Type B pancreatic cell (in vitro differentiated cells): ENCODE measurements at regions not wholly inside any gene's neighbourhood (a gene's known extent, or its start where the extent isn't known, plus 50 kb on each side); places are given as distances from the start of the nearest gene placed in this dataset.

Experiments
- DNase-seq: peaks from one replicate; pipeline ENCODE4 v3.0.0; 2021; ENCODE audit warnings: mixed read lengths; ENCODE audit not compliant: unreplicated experiment; ENCODE audit errors: extremely low spot score
- H3K27ac Mint-ChIP-seq: 2 replicates; pipeline ENCODE4 v1.8.0; 2021; ENCODE audit warnings: mild to moderate bottlenecking, mixed read lengths
- H3K27me3 Mint-ChIP-seq: 2 replicates; pipeline ENCODE4 v1.8.0; 2021; ENCODE audit warnings: mixed read lengths
- H3K36me3 Mint-ChIP-seq: 2 replicates; pipeline ENCODE4 v1.8.0; 2021; ENCODE audit warnings: mixed read lengths
- H3K4me1 Mint-ChIP-seq: one replicate; pipeline ENCODE4 v1.8.0; 2021; ENCODE audit warnings: mixed read lengths; ENCODE audit not compliant: unreplicated experiment
- H3K4me3 Mint-ChIP-seq: 2 replicates; pipeline ENCODE4 v1.8.0; 2021; ENCODE audit warnings: mild to moderate bottlenecking, mixed read lengths
- H3K9me3 Mint-ChIP-seq: 2 replicates; pipeline ENCODE4 v1.8.0; 2021; ENCODE audit warnings: mixed read lengths
- CTCF ChIP-seq: fragments of 200-600 bp; sonication (generic); conservative IDR thresholded peaks from 2 replicates; pipeline ENCODE4 v1.5.0; 2021; ENCODE audit warnings: antibody characterized with exemption, mild to moderate bottlenecking

GRCh38 chr6:148602136-148602535, 144.7 kb upstream of the UST start:
- no peak overlapping the region for H3K27ac Mint-ChIP-seq
- H3K9me3 Mint-ChIP-seq = peaks cover 15% of the 10 kb centered on the region
- no peak for DNase-seq
- H3K27me3 Mint-ChIP-seq = no peaks in the 10 kb centered on the region
- no peaks in the 10 kb centered on the region for H3K4me1 Mint-ChIP-seq
- no peak for TF ChIP-seq CTCF
- H3K4me3 Mint-ChIP-seq = no peak overlapping the region
- no peaks in the 10 kb centered on the region for H3K36me3 Mint-ChIP-seq

- H3K9me3 Mint-ChIP-seq = no peaks in the 10 kb centered on the region
- no peak overlapping the region for H3K27ac Mint-ChIP-seq
- no peak for DNase-seq
- TF ChIP-seq CTCF = peak; percentile 60
- no peaks in the 10 kb centered on the region for H3K36me3 Mint-ChIP-seq
- H3K27me3 Mint-ChIP-seq = no peaks in the 10 kb centered on the region
- no peaks in the 10 kb centered on the region for H3K4me1 Mint-ChIP-seq
- no peak overlapping the region for H3K4me3 Mint-ChIP-seq
Observed at GRCh38 chr6:148608199-148608951, 138.5 kb upstream of the UST start.

GRCh38 chr6:148611213-148611612, 135.6 kb upstream of the UST start:
- no peaks in the 10 kb centered on the region for H3K9me3 Mint-ChIP-seq
- no peaks in the 10 kb centered on the region for H3K4me1 Mint-ChIP-seq
- no peaks in the 10 kb centered on the region for H3K36me3 Mint-ChIP-seq
- no peak overlapping the region for H3K4me3 Mint-ChIP-seq
- no peak for DNase-seq
- no peak for TF ChIP-seq CTCF
- H3K27ac Mint-ChIP-seq = no peak overlapping the region
- H3K27me3 Mint-ChIP-seq = no peaks in the 10 kb centered on the region

GRCh38 chr6:148612043-148612442, 134.8 kb upstream of the UST start:
- no peak overlapping the region for H3K4me3 Mint-ChIP-seq
- no peak for DNase-seq

GRCh38 chr6:148614602-148615001, 132.2 kb upstream of the UST start:
- no peak for TF ChIP-seq CTCF
- Mint-ChIP-seq H3K4me1 (no peaks in the 10 kb centered on the region), H3K27me3 (no peaks in the 10 kb centered on the region), H3K9me3 (no peaks in the 10 kb centered on the region), H3K27ac (no peak overlapping the region), H3K36me3 (no peaks in the 10 kb centered on the region), H3K4me3 (no peak overlapping the region)
- DNase-seq = no peak

More at GRCh38 chr6:148612043-148612442, 134.8 kb upstream of the UST start:
- Mint-ChIP-seq H3K27me3 (no peaks in the 10 kb centered on the region), H3K4me1 (no peaks in the 10 kb centered on the region), H3K36me3 (no peaks in the 10 kb centered on the region), H3K27ac (no peak overlapping the region), H3K9me3 (no peaks in the 10 kb centered on the region)
- TF ChIP-seq CTCF = no peak
